GM23248 (cell line): ENCODE measurements at regions not wholly inside any gene's neighbourhood (a gene's known extent, or its start where the extent isn't known, plus 50 kb on each side); places are given as distances from the start of the nearest gene placed in this dataset.

Source experiments
- DNase-seq: peaks from one replicate; pipeline ENCODE4 v3.0.0-alpha.2; 2015
- H2AFZ ChIP-seq: fragments of 200-600 bp; sonication (generic); 2 replicates; pipeline ENCODE4 v1.6.1; 2016; ENCODE audit warnings: antibody characterized with exemption
- H3F3A ChIP-seq: fragments of 200-600 bp; sonication (generic); 2 replicates; pipeline ENCODE4 v1.6.1; 2016; ENCODE audit warnings: mild to moderate bottlenecking, antibody characterized with exemption, mixed run types; ENCODE audit not compliant: insufficient read depth
- H3K27ac ChIP-seq: fragments of 200-600 bp; sonication (generic); 2 replicates; pipeline ENCODE4 v1.5.1; 2016; ENCODE audit warnings: mild to moderate bottlenecking
- H3K27me3 ChIP-seq: fragments of 200-600 bp; sonication (generic); replicated peaks from 2 replicates; pipeline ENCODE4 v1.6.1; 2016; ENCODE audit warnings: mild to moderate bottlenecking; ENCODE audit not compliant: insufficient read depth
- H3K36me3 ChIP-seq: fragments of 200-600 bp; sonication (generic); 2 replicates; pipeline ENCODE4 v1.6.1; 2016; ENCODE audit warnings: low read depth, mild to moderate bottlenecking
- H3K4me1 ChIP-seq: fragments of 200-600 bp; sonication (generic); 2 replicates; pipeline ENCODE4 v1.6.1; 2016; ENCODE audit warnings: mild to moderate bottlenecking; ENCODE audit not compliant: insufficient read depth
- H3K4me2 ChIP-seq: fragments of 200-600 bp; sonication (generic); one replicate; pipeline ENCODE4 v1.6.1; 2016; ENCODE audit warnings: mild to moderate bottlenecking; ENCODE audit not compliant: unreplicated experiment
- H3K4me3 ChIP-seq: fragments of 200-600 bp; sonication (generic); 2 replicates; pipeline ENCODE4 v1.5.1; 2016; ENCODE audit warnings: mild to moderate bottlenecking
- H3K79me2 ChIP-seq: fragments of 200-600 bp; sonication (generic); 2 replicates; pipeline ENCODE4 v1.6.1; 2016; ENCODE audit warnings: mild to moderate bottlenecking; ENCODE audit not compliant: insufficient read depth
- H3K9ac ChIP-seq: fragments of 200-600 bp; sonication (generic); 2 replicates; pipeline ENCODE4 v1.6.1; 2016; ENCODE audit warnings: mild to moderate bottlenecking
- H3K9me2 ChIP-seq: fragments of 200-600 bp; sonication (generic); 2 replicates; pipeline ENCODE4 v1.6.1; 2016; ENCODE audit warnings: mixed run types, mild to moderate bottlenecking, moderate library complexity; ENCODE audit not compliant: insufficient read depth
- H3K9me3 ChIP-seq: fragments of 200-600 bp; sonication (generic); one replicate; pipeline ENCODE4 v1.6.1; 2017; ENCODE audit warnings: low read depth
- H4K20me1 ChIP-seq: fragments of 200-600 bp; sonication (generic); 2 replicates; pipeline ENCODE4 v1.6.0; 2016; ENCODE audit not compliant: insufficient read depth
- EZH2 ChIP-seq: fragments of 200-600 bp; sonication (generic); IDR thresholded peaks from 2 replicates; pipeline ENCODE4 v1.6.1; 2018; ENCODE audit warnings: antibody characterized with exemption, mild to moderate bottlenecking; ENCODE audit not compliant: insufficient read depth, poor library complexity, severe bottlenecking
- EZH2phosphoT487 ChIP-seq: fragments of 200-600 bp; sonication (generic); IDR thresholded peaks from 2 replicates; pipeline ENCODE4 v1.6.1; 2018; ENCODE audit warnings: antibody characterized with exemption, moderate library complexity, mild to moderate bottlenecking, low read depth; ENCODE audit not compliant: insufficient read depth
- whole genome bisulfite sequencing, 2 experiments: methylation state at CpG; one replicate each; pipeline ENCODE4 v1.1.6; 2015 to 2017; ENCODE audit warnings: low lambda C conversion rate in 2 of 2, low coverage in 1 of 2; ENCODE audit errors: missing lambda C conversion rate in 2 of 2; 5-methylcytosine and 5-hydroxymethylcytosine counted together
- in situ Hi-C: fragments of 300-500 bp; cut with MboI; formaldehyde crosslinking; loops from 2 replicates; pipeline ENCODE4 v1.15.0; 2020

GRCh38 chr13:107392205-107392604, 823.1 kb downstream of the LIG4 start:
- H3K79me2 ChIP-seq, result 0 out of 2 replicates have a peak, but pooled peaks cover 4% of the 10 kb centered on the region
- H3K27ac ChIP-seq, result no peak overlapping the region
- H3K9me2 ChIP-seq, result no peaks in the 10 kb centered on the region
- no peak overlapping the region for H2AFZ ChIP-seq
- H3K4me1 ChIP-seq, result no peaks in the 10 kb centered on the region
- H4K20me1 ChIP-seq, result no peaks in the 10 kb centered on the region
- H3F3A ChIP-seq, result no peaks in the 10 kb centered on the region
- no peak for DNase-seq
- H3K27me3 ChIP-seq, result no peaks in the 10 kb centered on the region
- H3K4me2 ChIP-seq, result no peak overlapping the region
- no peak overlapping the region for H3K9ac ChIP-seq
- 94 to 100% methylated on average over 1 of the region's 1 CpG for WGBS, 2 experiments
- TF ChIP-seq EZH2 (no peak), EZH2phosphoT487 (no peak)
- no peak overlapping the region for H3K4me3 ChIP-seq
- no peaks in the 10 kb centered on the region for H3K36me3 ChIP-seq
- no peaks in the 10 kb centered on the region for H3K9me3 ChIP-seq
- in situ Hi-C loops, result no loop called here

- DNase-seq, result no peak
- H3K9ac ChIP-seq, result no peak overlapping the region
- H3K27me3 ChIP-seq, result no peaks in the 10 kb centered on the region
- no peaks in the 10 kb centered on the region for H3F3A ChIP-seq
- H3K36me3 ChIP-seq, result no peaks in the 10 kb centered on the region
- TF ChIP-seq EZH2 (no peak), EZH2phosphoT487 (no peak)
- WGBS, 2 experiments, result 47 to 55% methylated on average over 2 of the region's 2 CpGs
- no peak overlapping the region for H3K27ac ChIP-seq
- no peak overlapping the region for H3K4me2 ChIP-seq
- no peaks in the 10 kb centered on the region for H3K4me1 ChIP-seq
- H3K9me2 ChIP-seq, result no peaks in the 10 kb centered on the region
- no peak overlapping the region for H2AFZ ChIP-seq
- H3K9me3 ChIP-seq, result no peaks in the 10 kb centered on the region
- in situ Hi-C loops, result no loop called here
- H3K4me3 ChIP-seq, result no peak overlapping the region
- no peaks in the 10 kb centered on the region for H4K20me1 ChIP-seq
- no peaks in the 10 kb centered on the region; the same call in 1 of the 2 replicates for H3K79me2 ChIP-seq
Measured at GRCh38 chr13:107387525-107387924, 819.6 kb upstream of the ARGLU1 start.

- in situ Hi-C loops, result loop anchor here (10.0 kb wide), 1 partner anchor 275 kb away; no protein-coding TSS in a partner anchor
Measured at GRCh38 chr13:107379407-107380155, 811.6 kb upstream of the ARGLU1 start.

GRCh38 chr13:107376341-107377125, 808.6 kb upstream of the ARGLU1 start:
- no peak for TF ChIP-seq EZH2phosphoT487
- TF ChIP-seq EZH2, result no peak
- Histone ChIP-seq H3K36me3 (no peaks in the 10 kb centered on the region), H3K9ac (no peak overlapping the region), H3K9me3 (no peaks in the 10 kb centered on the region), H3F3A (peaks cover 25% of the 10 kb centered on the region; the same call in 1 of the 2 replicates), H3K4me3 (no peak overlapping the region), H3K79me2 (peaks cover 29% of the 10 kb centered on the region), H3K9me2 (no peaks in the 10 kb centered on the region), H3K4me2 (peak overlapping the region; percentile 24), H3K27ac (0 out of 2 replicates have a peak overlapping the region, but pooled peaks have one; percentile 4), H3K4me1 (peaks cover 34% of the 10 kb centered on the region), H3K27me3 (no peaks in the 10 kb centered on the region), H4K20me1 (no peaks in the 10 kb centered on the region), H2AFZ (no peak overlapping the region)
- peak; percentile 52 for DNase-seq
- in situ Hi-C loops, result loop anchor here (10.0 kb wide), 1 partner anchor 278 kb away; no protein-coding TSS in a partner anchor
- 23 to 27% methylated on average over 6 of the region's 6 CpGs for WGBS, 2 experiments

More at GRCh38 chr13:107379407-107380155, 811.6 kb upstream of the ARGLU1 start:
- H4K20me1 ChIP-seq, result no peaks in the 10 kb centered on the region
- no peak overlapping the region for H3K4me2 ChIP-seq
- H3K9ac ChIP-seq, result no peak overlapping the region
- H3K4me3 ChIP-seq, result no peak overlapping the region
- H3K9me2 ChIP-seq, result no peaks in the 10 kb centered on the region
- no peak overlapping the region for H3K27ac ChIP-seq
- no peak overlapping the region for H2AFZ ChIP-seq
- H3K79me2 ChIP-seq, result peaks cover 13% of the 10 kb centered on the region
- H3K36me3 ChIP-seq, result no peaks in the 10 kb centered on the region
- WGBS, 2 experiments, result 65 to 76% methylated on average over 7 of the region's 7 CpGs
- TF ChIP-seq EZH2 (no peak), EZH2phosphoT487 (no peak)
- H3F3A ChIP-seq, result peaks cover 20% of the 10 kb centered on the region; the same call in 1 of the 2 replicates
- no peaks in the 10 kb centered on the region for H3K9me3 ChIP-seq
- no peak for DNase-seq
- peaks cover 19% of the 10 kb centered on the region for H3K4me1 ChIP-seq
- H3K27me3 ChIP-seq, result no peaks in the 10 kb centered on the region
